ENCODE measurements at regions not wholly inside any gene's neighbourhood (a gene's known extent, or its start where the extent isn't known, plus 50 kb on each side); places are given as distances from the start of the nearest gene placed in this dataset.
A peak's percentile ranks its signal among the peaks of the same experiment; 100 is the strongest.
"Not testable (repeated sequence)": the region's sequence is repeated elsewhere in the genome, so short reads cannot be mapped to it uniquely, and the experiment has no call there.

GRCh38 chr1:90864681-90865080 lies 147.6 kb upstream of the BARHL2 start:
- DNase-seq (ENCODE audit: low read depth in 2 of 2), result no peak

- no peak for DNase-seq (ENCODE audit: low read depth in 2 of 2)
These were observed 145.7 kb upstream of the BARHL2 start for GRCh38 chr1:90862782-90863181.

DNA sequence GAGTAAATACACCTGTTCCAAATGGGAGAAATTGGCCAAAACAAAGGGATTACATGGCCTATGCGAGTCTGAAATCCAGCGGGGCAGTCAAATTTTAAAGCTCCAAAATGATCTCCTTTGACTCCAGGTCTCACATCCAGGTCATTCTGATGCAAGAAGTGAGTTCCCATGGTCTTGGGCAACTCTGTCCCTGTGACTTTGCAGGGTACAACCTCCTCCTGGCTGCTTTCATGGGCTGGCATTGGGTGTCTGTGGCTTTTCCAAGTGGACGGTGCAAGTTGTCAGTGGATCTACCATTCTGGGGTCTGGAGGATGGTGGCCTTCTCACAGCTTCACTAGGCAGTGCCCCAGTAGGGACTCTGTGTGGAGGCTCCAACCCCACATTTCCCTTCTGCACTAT lies 144.3 kb upstream of the BARHL2 start:
- DNase-seq (ENCODE audit: low read depth in 2 of 2), result not testable (repeated sequence)

DNA sequence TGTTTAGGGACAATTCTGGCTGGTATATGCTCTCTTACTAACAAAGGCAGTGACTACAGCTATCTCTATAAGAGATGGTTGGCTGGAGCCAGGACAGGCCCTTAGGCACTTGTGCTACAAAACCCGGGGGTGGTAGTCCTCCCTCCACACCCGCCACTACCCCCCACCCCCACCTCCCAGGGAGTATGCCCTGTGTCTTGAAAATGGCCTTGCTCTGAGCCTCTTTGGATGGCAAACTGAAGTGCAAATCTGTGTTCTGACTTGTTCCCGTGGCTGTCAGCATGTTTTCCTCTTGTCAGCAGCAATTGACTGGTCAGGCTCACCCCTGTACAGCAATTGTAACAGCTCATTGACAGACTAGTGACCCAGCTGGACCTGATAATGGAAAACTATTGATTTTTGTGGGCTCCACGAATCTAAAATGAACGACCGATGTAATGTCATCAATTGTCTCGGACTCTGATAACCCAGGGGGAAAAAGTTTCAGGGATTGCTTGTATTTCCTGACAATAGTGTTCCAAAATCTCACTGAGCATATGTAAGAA lies 139.4 kb upstream of the BARHL2 start:
- no peak for DNase-seq (ENCODE audit: low read depth in 2 of 2)

DNA sequence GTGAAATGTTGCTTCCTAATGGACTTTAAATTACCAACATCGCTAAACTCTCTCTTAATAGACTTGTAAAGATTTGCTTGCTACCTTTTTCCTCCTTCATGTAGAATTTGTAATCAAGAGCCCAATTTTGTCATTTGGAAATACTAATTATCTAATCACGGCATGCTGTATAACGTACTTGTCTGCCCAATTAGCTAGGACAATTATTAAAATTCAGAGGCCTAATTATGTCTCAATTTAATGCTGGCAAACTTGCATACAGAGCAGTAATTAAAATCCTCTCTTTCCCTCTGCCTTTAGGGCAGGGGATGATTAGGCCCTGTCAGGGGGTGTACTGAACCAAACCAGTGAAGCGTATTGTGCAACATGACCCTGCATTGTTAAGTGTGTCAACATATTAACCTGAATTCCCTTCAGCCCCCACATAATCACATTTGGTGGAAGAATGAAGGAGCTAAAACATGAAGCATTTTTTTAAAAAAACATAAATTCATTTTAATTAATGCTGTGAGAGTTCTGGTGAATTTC lies 137.4 kb upstream of the BARHL2 start:
- DNase-seq (ENCODE audit: low read depth in 2 of 2), result no peak

GRCh38 chr1:90851711-90852050 lies 134.6 kb upstream of the BARHL2 start:
- no peak for DNase-seq (ENCODE audit: low read depth in 2 of 2)

DNA sequence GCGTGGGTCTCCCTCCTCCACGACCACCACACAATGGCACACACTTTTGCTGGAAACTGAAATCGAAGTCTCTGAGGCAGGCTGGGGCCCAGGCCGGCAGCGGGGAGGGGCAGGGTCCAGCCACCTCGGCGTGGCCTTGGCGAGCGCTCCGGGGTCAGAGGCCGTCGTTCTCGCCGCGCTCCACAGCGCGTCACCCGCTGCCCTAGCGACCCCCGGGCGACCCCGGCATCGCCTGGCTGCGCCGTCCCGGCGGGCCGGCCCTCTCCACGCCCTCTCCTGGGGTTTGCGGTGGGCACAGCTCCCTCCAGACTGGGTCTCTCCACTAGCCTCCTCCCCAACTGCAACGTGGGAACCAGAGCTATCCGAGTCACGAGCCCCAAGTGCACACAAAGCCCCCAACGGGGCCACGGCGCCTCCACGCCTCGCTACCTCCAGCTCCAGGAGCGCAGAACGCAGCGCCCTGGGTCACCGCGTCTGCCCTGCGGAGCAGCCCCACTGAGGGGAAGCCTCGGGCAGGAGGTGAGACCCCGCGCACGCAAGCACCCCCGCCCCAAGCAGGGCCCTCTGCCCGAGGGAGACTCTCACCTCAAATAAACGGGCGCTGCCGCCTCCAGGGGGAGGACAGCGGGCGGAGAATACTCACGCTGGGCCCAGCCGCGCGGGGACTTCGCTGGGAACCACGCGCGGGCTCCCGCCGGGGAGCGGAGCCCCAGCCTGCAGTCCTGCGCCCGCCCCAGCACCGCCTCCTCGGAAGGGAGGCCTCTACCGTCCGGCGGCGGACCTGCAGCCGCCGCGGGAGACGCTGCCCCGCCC lies 134.0 kb upstream of the BARHL2 start:
- DNase-seq (ENCODE audit: low read depth in 2 of 2), result peak; percentile 59 to 69

- no peak for DNase-seq (ENCODE audit: low read depth in 2 of 2)
These were observed 133.2 kb upstream of the BARHL2 start for GRCh38 chr1:90850181-90850897.

GRCh38 chr1:90841473-90841872 lies 124.4 kb upstream of the BARHL2 start:
- DNase-seq (ENCODE audit: low read depth in 2 of 2), result no peak

DNA sequence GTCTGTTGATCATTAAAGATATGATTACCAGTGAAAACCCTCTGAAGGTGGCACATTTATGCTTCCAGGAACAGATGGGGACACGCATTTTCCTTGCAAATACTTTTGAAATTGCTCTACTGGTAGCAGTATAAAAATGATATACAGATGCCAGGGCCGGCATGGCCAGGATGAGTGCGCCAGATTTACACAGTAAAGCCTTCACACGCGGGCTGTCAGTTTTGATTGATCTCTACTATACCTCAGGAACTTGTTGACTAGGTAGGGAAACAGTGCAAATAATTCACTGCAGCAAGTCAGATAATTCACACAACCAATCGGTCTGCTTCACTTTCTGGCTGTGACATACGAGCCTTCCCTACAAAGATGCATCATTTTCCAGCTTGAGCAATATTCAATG lies 123.2 kb upstream of the BARHL2 start:
- no peak for DNase-seq (ENCODE audit: low read depth in 2 of 2)

DNA sequence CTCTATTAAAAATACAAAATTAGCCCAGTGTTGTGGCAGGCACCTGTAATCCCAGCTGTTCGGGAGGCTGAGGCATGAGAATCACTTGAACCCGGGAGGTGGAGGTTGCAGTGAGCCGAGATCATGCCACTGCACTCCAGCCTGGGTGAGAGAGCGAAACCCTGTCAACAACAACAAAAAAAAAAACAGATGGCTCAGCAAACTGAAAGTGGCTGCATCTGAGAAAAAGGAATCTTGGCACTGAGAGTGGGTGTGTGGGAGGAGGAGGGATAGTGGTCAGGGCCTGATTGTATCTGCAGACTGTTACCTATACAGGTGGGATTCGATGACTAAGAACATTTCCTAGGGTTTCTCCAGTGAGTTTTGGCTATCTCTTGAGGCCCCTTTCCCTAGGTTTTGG lies 122.2 kb upstream of the BARHL2 start:
- no peak for DNase-seq (ENCODE audit: low read depth in 2 of 2)

DNA sequence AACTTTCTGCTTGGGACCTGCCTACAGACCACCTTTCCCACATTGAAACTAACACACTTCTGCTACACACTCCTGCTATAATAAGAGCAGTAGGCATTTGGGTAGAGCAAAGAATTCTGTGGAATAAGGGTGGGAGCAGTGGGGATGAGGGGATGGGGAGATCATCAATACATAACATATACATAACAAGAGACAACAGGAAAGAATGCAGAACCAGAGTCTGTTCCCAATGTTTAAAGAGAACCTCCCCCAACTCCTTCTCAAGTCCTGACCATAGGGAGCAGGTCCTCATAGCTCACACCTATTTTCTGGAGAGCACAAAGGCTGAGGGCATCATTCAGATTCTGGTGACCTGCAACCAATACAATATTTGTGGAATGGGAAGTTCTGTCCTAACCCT lies 121.6 kb upstream of the BARHL2 start:
- no peak for DNase-seq (ENCODE audit: low read depth in 2 of 2)

- no peak for DNase-seq (ENCODE audit: low read depth in 2 of 2)
These were observed 120.3 kb upstream of the BARHL2 start for GRCh38 chr1:90837420-90837819.

DNA sequence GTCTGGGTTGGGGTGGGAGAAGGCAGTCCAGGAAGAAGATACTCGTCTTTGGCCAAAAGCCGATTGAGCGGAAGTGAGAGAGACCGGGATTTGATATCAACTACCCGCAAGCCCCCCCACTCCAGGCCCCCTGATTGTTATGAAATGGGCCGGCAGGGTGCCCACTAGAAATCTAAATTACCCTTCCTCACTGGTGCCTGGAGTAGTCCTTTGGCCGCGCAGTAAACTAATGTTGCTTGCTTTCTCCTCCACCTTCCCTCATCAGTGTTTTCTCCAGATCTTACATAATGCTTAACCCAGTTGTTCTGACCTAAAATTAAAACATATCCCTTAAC lies 119.2 kb upstream of the BARHL2 start:
- no peak for DNase-seq (ENCODE audit: low read depth in 2 of 2)

DNA sequence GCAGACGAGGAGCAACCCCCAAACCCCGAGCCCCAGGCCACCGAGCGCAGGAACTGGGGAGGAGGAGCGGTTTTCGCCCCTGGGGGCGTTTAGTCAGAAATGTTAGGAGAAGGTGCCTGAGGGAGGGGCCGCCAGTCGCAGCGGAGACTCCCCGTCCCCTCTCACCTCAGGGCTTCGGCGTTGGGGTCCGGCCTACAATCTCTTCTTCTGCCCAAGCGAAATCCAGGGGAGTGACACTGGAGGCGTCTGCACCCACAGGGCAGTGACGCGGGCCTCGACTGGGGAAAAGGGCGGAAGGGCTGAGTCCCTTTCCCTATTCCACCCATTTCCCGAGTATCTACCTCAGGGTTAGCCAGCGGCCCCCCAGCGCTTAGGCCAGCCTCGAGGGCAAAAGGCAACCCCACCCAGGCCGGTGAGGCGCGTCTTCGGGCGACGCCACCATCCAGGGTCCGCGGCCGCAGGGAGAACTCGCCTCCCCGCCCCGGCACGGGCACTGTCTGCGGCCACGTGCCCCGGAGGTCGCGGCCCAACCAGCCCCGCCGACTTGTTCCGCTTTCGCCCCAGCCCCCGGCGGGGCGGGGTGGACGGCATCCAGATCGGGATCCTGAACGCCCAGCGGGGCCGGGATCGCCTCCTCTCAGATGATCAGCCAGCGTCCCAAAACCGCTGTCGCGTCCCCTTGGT lies 118.7 kb upstream of the BARHL2 start:
- DNase-seq (ENCODE audit: low read depth in 2 of 2), result no peak

GRCh38 chr1:90834886-90835660 lies 118.0 kb upstream of the BARHL2 start:
- no peak for DNase-seq (ENCODE audit: low read depth in 2 of 2)

DNA sequence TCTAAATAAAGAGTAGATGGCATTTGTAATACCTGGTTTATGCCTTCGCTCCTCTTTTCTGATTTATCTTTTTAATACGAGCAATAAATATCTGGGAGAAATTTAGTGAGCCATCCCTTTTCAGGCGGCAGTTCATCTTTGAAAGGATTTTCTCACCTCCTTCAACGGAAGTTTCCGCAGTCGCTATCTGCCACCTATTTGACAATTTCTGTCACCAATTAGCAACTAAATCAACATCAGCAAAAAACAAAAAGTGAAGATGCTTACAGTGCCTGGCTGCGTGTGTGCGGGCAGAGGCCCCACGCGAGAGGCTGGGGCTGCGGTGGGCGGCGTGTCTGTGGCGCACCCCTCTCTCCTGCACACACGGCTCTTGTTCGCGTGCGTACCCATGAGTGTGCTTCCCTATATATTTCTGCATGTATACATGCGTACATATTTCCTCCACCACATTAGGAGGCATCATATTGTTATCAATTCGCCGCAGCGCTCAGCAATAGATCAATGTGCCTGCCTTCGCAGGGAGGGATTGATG lies 117.3 kb upstream of the BARHL2 start:
- no peak for DNase-seq (ENCODE audit: low read depth in 2 of 2)

DNA sequence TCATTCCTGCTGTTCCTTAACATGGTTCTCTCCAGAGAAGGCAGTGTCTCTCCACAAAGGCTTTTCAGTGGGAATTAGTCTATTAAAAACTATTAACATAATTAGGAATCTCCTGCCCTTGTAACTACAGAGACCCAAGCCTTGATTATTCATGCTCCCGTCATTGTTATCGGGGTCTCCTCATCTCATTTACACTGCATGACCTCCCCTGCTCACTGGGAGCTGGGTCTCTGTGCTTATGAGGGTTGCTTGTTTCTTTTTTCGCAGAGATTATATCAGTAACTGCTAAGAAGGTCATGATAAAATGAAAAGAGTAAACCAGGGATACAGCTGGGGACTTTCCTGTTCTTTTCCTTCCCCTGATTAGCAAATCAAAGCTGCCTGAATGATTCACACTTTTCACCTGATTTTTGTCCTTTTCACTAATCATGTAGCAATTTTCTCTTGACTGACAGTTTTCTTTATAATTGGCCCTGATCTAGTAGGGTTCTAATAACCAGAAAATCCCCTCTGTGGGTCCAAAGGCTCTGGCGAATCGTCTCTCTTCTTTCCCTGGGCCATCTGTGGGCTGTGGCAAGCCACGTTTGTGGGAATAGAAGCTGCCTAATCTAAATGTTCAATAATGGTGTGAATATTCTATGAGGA lies 116.5 kb upstream of the BARHL2 start:
- DNase-seq (ENCODE audit: low read depth in 2 of 2), result no peak

GRCh38 chr1:90831910-90832309 lies 114.8 kb upstream of the BARHL2 start:
- no peak for DNase-seq (ENCODE audit: low read depth in 2 of 2)

- DNase-seq (ENCODE audit: low read depth in 2 of 2), result no peak
These were observed 109.7 kb upstream of the BARHL2 start for GRCh38 chr1:90826834-90827233.

DNA sequence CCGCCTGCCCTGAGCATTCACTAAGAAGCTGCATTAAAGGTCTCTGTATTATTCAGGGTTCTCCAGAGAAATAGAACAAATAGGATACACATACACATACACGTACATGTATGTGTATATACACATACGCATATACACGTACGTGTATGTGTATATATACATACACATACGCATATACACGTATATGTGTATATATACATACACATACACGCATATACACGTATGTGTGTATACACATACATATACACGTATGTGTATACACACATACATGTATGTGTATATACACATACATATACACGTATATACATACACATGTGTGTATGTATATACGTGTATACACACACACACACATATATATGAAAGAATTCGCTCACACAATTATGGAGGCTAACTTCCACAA lies 108.9 kb upstream of the BARHL2 start:
- no peak for DNase-seq (ENCODE audit: low read depth in 2 of 2)

Measured in activated CD4-positive, alpha-beta T cell treated with anti-CD3 and anti-CD28 coated beads for 24 hours (primary cell).